ENCODE measurements at regions not wholly inside any gene's neighbourhood (a gene's known extent, or its start where the extent isn't known, plus 50 kb on each side); places are given as distances from the start of the nearest gene placed in this dataset.

- H3K4me3 ChIP-seq (ENCODE audit: low read length), result no peak overlapping the region
- H3K79me2 ChIP-seq (replicated peaks; ENCODE audit: insufficient read depth, low read length), result no peaks in the 10 kb centered on the region
- no peak overlapping the region for H3K4me2 ChIP-seq (ENCODE audit: low read length)
- H3K27me3 ChIP-seq (ENCODE audit: insufficient read depth, low read depth, low read length), result no peaks in the 10 kb centered on the region
- H2AFZ ChIP-seq (ENCODE audit: low read depth, low read length), result no peak overlapping the region
- H3K9ac ChIP-seq (ENCODE audit: low read length), result no peak overlapping the region
- TF ChIP-seq CTCF (IDR thresholded peaks at IDR 0.05; ENCODE audit: poor library complexity, severe bottlenecking) (no peak), TAF1 (IDR thresholded peaks at IDR 0.05; ENCODE audit: low read depth) (no peak), REST (IDR thresholded peaks at IDR 0.05; ENCODE audit: borderline replicate concordance) (no peak), SMC3 (conservative IDR thresholded peaks at IDR 0.05; ENCODE audit: poor library complexity) (no peak), EP300 (conservative IDR thresholded peaks at IDR 0.05; ENCODE audit: poor library complexity, severe bottlenecking) (no peak), POLR2AphosphoS5 (IDR thresholded peaks at IDR 0.05) (no peak), MXI1 (conservative IDR thresholded peaks at IDR 0.05; ENCODE audit: poor library complexity, severe bottlenecking) (no peak), EZH2 (IDR thresholded peaks at IDR 0.05; ENCODE audit: borderline replicate concordance, insufficient read depth, low read length, poor library complexity, severe bottlenecking) (no peak)
- H3F3A ChIP-seq (ENCODE audit: insufficient read depth, low read length, poor library complexity, severe bottlenecking), result no peaks in the 10 kb centered on the region
- H4K20me1 ChIP-seq (ENCODE audit: insufficient read depth), result no peaks in the 10 kb centered on the region
- H3K27ac ChIP-seq (ENCODE audit: low read length), result no peak overlapping the region
- H3K9me3 ChIP-seq (ENCODE audit: low read length), result no peaks in the 10 kb centered on the region
- H3K9me2 ChIP-seq (ENCODE audit: insufficient read depth, low read length), result no peaks in the 10 kb centered on the region
- H3K36me3 ChIP-seq (ENCODE audit: insufficient read depth, low read length), result no peaks in the 10 kb centered on the region
Observed at GRCh38 chr6:138011413-138011812, 95.8 kb downstream of the PERP start.

- TF ChIP-seq EP300 (conservative IDR thresholded peaks at IDR 0.05; ENCODE audit: poor library complexity, severe bottlenecking) (no peak), CTCF (IDR thresholded peaks at IDR 0.05; ENCODE audit: poor library complexity, severe bottlenecking) (no peak), EZH2 (IDR thresholded peaks at IDR 0.05; ENCODE audit: borderline replicate concordance, insufficient read depth, low read length, poor library complexity, severe bottlenecking) (no peak), SMC3 (conservative IDR thresholded peaks at IDR 0.05; ENCODE audit: poor library complexity) (no peak), RAD21 (conservative IDR thresholded peaks at IDR 0.05) (no peak)
- Histone ChIP-seq H3K36me3 (ENCODE audit: insufficient read depth, low read length) (no peaks in the 10 kb centered on the region), H3K9me3 (ENCODE audit: low read length) (no peaks in the 10 kb centered on the region), H3F3A (ENCODE audit: insufficient read depth, low read length, poor library complexity, severe bottlenecking) (no peaks in the 10 kb centered on the region), H3K4me3 (ENCODE audit: low read length) (no peak overlapping the region), H3K79me2 (replicated peaks; ENCODE audit: insufficient read depth, low read length) (no peaks in the 10 kb centered on the region), H3K27me3 (ENCODE audit: insufficient read depth, low read depth, low read length) (no peaks in the 10 kb centered on the region), H4K20me1 (ENCODE audit: insufficient read depth) (no peaks in the 10 kb centered on the region), H3K9ac (ENCODE audit: low read length) (no peak overlapping the region), H3K9me2 (ENCODE audit: insufficient read depth, low read length) (no peaks in the 10 kb centered on the region), H3K4me2 (ENCODE audit: low read length) (no peak overlapping the region), H2AFZ (ENCODE audit: low read depth, low read length) (no peak overlapping the region), H3K27ac (ENCODE audit: low read length) (no peak overlapping the region)
Observed at GRCh38 chr6:138012682-138013081, 94.5 kb downstream of the PERP start.

Data from neural cell (in vitro differentiated cells).